OCI-LY3 (cell line): ENCODE measurements at regions not wholly inside any gene's neighbourhood (a gene's known extent, or its start where the extent isn't known, plus 50 kb on each side); places are given as distances from the start of the nearest gene placed in this dataset.

Experiments
- H2AFZ ChIP-seq: fragments of 200-600, 300-600 bp; shearing (Covaris generic); 2 replicates; pipeline ENCODE4 v1.6.0; 2014; ENCODE audit warnings: antibody characterized with exemption, low read depth, low read length
- H3K27ac ChIP-seq: fragments of 200-600, 300-600 bp; sonication (generic); 2 replicates; pipeline ENCODE4 v1.5.1; 2014; ENCODE audit warnings: mild to moderate bottlenecking, low read length, moderate library complexity, mixed read lengths
- H3K27me3 ChIP-seq: fragments of 200-600, 300-600 bp; sonication (generic); 2 replicates; pipeline ENCODE4 v1.6.1; 2014; ENCODE audit warnings: low read depth, low read length, mixed read lengths
- H3K36me3 ChIP-seq: fragments of 200-600, 300-600 bp; sonication (generic); replicated peaks from 2 replicates; pipeline ENCODE3; 2014; ENCODE audit warnings: low read depth, low read length, mixed read lengths
- H3K4me1 ChIP-seq: fragments of 300-600, 200-600 bp; sonication (generic); 2 replicates; pipeline ENCODE4 v1.6.1; 2014; ENCODE audit warnings: low read length, mixed read lengths
- H3K4me2 ChIP-seq: fragments of 200-600, 300-600 bp; sonication (generic); 2 replicates; pipeline ENCODE4 v1.6.1; 2014; ENCODE audit warnings: low read length, mixed read lengths
- H3K4me3 ChIP-seq: fragments of 300-600, 200-600 bp; sonication (generic); 2 replicates; pipeline ENCODE4 v1.5.1; 2014; ENCODE audit warnings: antibody characterized with exemption, mild to moderate bottlenecking, low read length, moderate library complexity
- H3K79me2 ChIP-seq: fragments of 300-600, 200-600 bp; shearing (Covaris generic); 2 replicates; pipeline ENCODE4 v1.6.1; 2014; ENCODE audit warnings: mild to moderate bottlenecking, low read length, mixed read lengths
- H3K9ac ChIP-seq: fragments of 300-600, 200-600 bp; shearing (Covaris generic); 2 replicates; pipeline ENCODE4 v1.6.0; 2014; ENCODE audit warnings: mild to moderate bottlenecking, low read length, moderate library complexity
- H3K9me3 ChIP-seq: fragments of 200-600, 300-600 bp; shearing (Covaris generic); 2 replicates; pipeline ENCODE4 v1.6.1; 2014; ENCODE audit warnings: low read length, mixed read lengths; ENCODE audit not compliant: insufficient read depth
- H4K20me1 ChIP-seq: fragments of 200-600, 300-600 bp; sonication (generic); 2 replicates; pipeline ENCODE4 v1.6.1; 2016; ENCODE audit warnings: low read length, mixed read lengths; ENCODE audit not compliant: insufficient read depth
- CTCF ChIP-seq: fragments of 200-600, 300-600 bp; sonication (generic); IDR thresholded peaks from 2 replicates; pipeline ENCODE4 v1.5.1; 2014; ENCODE audit warnings: antibody characterized with exemption, low read length, low read depth
- EZH2phosphoT487 ChIP-seq: fragments of 200-600 bp; shearing (Covaris generic); IDR thresholded peaks from 2 replicates; pipeline ENCODE4 v1.6.1; 2018; ENCODE audit warnings: antibody characterized with exemption, mixed run types, low read depth

- H3K4me1 ChIP-seq: no peaks in the 10 kb centered on the region
- no peaks in the 10 kb centered on the region for H4K20me1 ChIP-seq
- H3K27me3 ChIP-seq: no peaks in the 10 kb centered on the region
- no peak overlapping the region for H3K27ac ChIP-seq
- H3K4me2 ChIP-seq: no peak overlapping the region
- no peaks in the 10 kb centered on the region for H3K9me3 ChIP-seq
- no peak overlapping the region for H2AFZ ChIP-seq
- H3K4me3 ChIP-seq: no peak overlapping the region
- H3K79me2 ChIP-seq: no peaks in the 10 kb centered on the region
- H3K36me3 ChIP-seq: no peaks in the 10 kb centered on the region
- TF ChIP-seq CTCF (no peak), EZH2phosphoT487 (no peak)
- no peak overlapping the region for H3K9ac ChIP-seq
These were observed 228.9 kb upstream of the IRS2 start for GRCh38 chr13:110015253-110015652.

GRCh38 chr13:110014719-110015118, 228.3 kb upstream of the IRS2 start:
- Histone ChIP-seq H3K4me1 (no peaks in the 10 kb centered on the region), H3K27ac (no peak overlapping the region), H4K20me1 (no peaks in the 10 kb centered on the region), H3K27me3 (no peaks in the 10 kb centered on the region), H3K4me2 (no peak overlapping the region), H2AFZ (no peak overlapping the region), H3K4me3 (no peak overlapping the region), H3K36me3 (no peaks in the 10 kb centered on the region), H3K9me3 (no peaks in the 10 kb centered on the region), H3K79me2 (no peaks in the 10 kb centered on the region), H3K9ac (no peak overlapping the region)
- TF ChIP-seq EZH2phosphoT487 (no peak), CTCF (no peak)

- H3K27ac ChIP-seq: no peak overlapping the region
- H3K4me3 ChIP-seq: no peak overlapping the region
- no peaks in the 10 kb centered on the region for H3K36me3 ChIP-seq
- no peaks in the 10 kb centered on the region for H3K79me2 ChIP-seq
- TF ChIP-seq EZH2phosphoT487 (no peak), CTCF (no peak)
- no peaks in the 10 kb centered on the region for H3K27me3 ChIP-seq
- H2AFZ ChIP-seq: no peak overlapping the region
- H3K4me2 ChIP-seq: no peak overlapping the region
- no peaks in the 10 kb centered on the region for H3K9me3 ChIP-seq
- H3K9ac ChIP-seq: no peak overlapping the region
- no peaks in the 10 kb centered on the region for H3K4me1 ChIP-seq
- no peaks in the 10 kb centered on the region for H4K20me1 ChIP-seq
These were observed 225.8 kb upstream of the IRS2 start for GRCh38 chr13:110012102-110012739.

GRCh38 chr13:110010404-110011138, 224.2 kb upstream of the IRS2 start:
- Histone ChIP-seq H3K79me2 (no peaks in the 10 kb centered on the region), H3K9me3 (no peaks in the 10 kb centered on the region), H3K27ac (no peak overlapping the region), H3K4me1 (no peaks in the 10 kb centered on the region), H3K9ac (no peak overlapping the region), H3K27me3 (no peaks in the 10 kb centered on the region), H3K36me3 (no peaks in the 10 kb centered on the region), H4K20me1 (no peaks in the 10 kb centered on the region), H3K4me3 (no peak overlapping the region), H2AFZ (no peak overlapping the region), H3K4me2 (no peak overlapping the region)
- TF ChIP-seq EZH2phosphoT487 (no peak), CTCF (no peak)
